Ishikawa (cell line): ENCODE measurements at regions not wholly inside any gene's neighbourhood (a gene's known extent, or its start where the extent isn't known, plus 50 kb on each side); places are given as distances from the start of the nearest gene placed in this dataset.

Source experiments
- CEBPB ChIP-seq: IDR thresholded peaks from 2 replicates; pipeline ENCODE4 v1.6.1; 2012
- NFIC ChIP-seq: IDR thresholded peaks from 2 replicates; pipeline ENCODE4 v1.6.1; 2012

DNA sequence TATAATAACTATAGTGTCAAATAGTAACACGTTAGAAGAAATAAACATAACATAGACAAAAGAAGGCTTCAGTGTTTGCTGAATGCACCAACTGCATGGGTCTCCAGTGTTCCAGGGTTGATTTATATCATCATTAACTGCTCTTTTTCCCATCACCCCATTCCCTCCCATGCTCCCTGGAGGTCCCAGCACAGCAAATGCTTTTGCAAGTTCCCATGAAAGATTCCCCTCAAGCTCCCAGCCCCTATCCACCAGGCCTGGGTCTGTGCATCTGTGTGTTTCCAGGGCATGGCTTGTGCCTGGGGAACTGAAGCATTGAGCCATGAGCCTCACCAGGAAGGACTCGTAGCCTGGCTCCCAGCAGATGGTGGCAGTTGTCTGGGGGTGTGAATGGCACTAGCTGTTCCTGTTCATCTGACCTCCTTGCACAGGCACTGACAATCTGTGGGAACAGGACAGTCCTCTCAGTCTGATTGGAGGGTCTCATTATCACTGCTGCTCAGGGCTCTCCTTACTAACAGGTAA lies 164.6 kb upstream of the RMP24 start:
- TF ChIP-seq NFIC (no peak), CEBPB (no peak)
